Erythroblast (primary cell): ENCODE measurements at regions not wholly inside any gene's neighbourhood (a gene's known extent, or its start where the extent isn't known, plus 50 kb on each side); places are given as distances from the start of the nearest gene placed in this dataset.

Experiments
- GATA1 ChIP-seq: IDR thresholded peaks from 2 replicates; pipeline ENCODE4 v1.6.1; 2011; ENCODE audit warnings: low read depth, mild to moderate bottlenecking, control low read depth, low read length, moderate library complexity
- POLR2A ChIP-seq: IDR thresholded peaks from 2 replicates; pipeline ENCODE4 v1.6.1; 2011; ENCODE audit warnings: mild to moderate bottlenecking, low read length

- TF ChIP-seq POLR2A (no peak), GATA1 (no peak)
These were observed 227.2 kb downstream of the DACT1 start for GRCh38 chr14:58864751-58865513.
